Activated CD4-positive, CD25-positive, alpha-beta regulatory T cell treated with anti-CD3 and anti-CD28 coated beads, Interleukin-2, amount 50 U/mL, for 24 hours (primary cell): ENCODE measurements at regions not wholly inside any gene's neighbourhood (a gene's known extent, or its start where the extent isn't known, plus 50 kb on each side); places are given as distances from the start of the nearest gene placed in this dataset.

Experiments used
- ATAC-seq, 2 donors: fragments of 150-1000 bp; cut with Tn5 transposase; one replicate each; pipeline ENCODE4 v1.10.0; 2021; ENCODE audit warnings: mild to moderate bottlenecking in 1 of 2, moderate library complexity in 1 of 2

GRCh38 chr1:108082738-108083562 lies 117.2 kb downstream of the SLC25A24 start:
- peak; percentile 32 to 48 for ATAC-seq

- no peak for ATAC-seq
Observed at GRCh38 chr1:108082001-108082400, 117.0 kb upstream of the VAV3 start.

- ATAC-seq = peak; percentile 49 to 58
Observed at GRCh38 chr1:108080448-108080847, 115.5 kb upstream of the VAV3 start.

DNA sequence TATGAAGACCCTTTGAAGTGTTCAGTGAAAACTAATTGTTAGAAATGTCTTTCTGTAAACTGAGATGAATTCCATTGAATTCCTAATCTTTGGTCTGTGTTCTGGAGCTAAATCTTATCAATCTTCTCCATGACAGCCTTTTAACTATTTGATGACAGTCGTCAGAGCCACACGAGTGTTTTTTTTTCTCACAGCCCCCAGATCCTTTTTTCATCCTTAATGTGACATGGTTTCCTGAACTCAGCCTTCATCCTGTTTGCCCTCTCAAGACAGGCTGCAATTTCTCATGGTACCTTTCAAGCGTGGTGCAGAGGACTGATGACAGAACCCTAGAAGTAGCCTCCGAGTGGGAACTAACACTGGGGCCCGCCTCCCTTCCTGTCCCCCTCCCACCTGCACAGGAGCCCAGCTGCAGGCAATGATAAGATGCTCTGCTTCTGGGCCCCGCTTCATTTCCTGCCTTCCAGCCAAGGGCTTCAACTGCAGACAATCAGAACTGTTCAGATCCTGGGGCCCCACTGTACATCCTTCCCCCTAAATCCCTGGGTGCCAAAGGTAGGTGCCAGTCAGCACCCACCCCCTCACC lies 114.6 kb upstream of the VAV3 start:
- ATAC-seq = peak; percentile 52 to 53

DNA sequence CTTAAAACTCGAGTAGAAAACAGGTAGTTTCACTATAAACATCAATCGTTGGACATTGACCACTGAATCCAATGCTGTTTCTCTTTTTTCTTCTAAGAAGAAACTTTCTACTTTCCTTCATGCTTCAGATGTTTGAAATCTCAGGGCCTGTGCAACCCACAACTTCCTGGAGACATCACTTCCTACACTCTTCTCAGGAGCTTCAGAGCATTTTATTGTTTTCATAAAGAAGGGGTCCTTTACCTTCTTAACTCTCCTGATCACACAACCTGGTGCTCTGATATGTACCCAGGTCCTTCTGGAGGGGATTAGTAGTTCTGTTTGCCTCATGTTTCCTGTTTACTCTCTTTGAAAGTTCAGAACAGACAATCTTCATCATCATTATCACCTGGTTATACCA lies 113.0 kb upstream of the VAV3 start:
- no peak for ATAC-seq

DNA sequence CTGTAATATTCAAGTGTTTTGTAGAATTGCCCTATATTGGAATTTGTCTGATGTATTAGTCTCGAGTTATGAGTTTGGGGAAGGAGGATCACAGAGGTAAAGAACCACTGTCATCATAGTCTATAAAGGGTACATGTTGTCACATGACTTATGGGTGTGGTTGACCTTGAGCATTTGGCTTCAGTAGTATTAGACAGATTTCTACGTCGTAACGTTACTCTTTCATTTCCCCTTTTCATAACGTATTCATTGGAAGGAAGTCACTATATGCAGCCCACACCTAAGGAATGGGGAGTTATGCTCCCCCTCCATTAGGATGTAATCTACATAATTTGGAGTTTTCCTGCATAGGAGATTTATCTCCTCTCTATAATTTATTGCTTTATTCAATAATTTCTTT lies 110.1 kb upstream of the VAV3 start:
- ATAC-seq = no peak

DNA sequence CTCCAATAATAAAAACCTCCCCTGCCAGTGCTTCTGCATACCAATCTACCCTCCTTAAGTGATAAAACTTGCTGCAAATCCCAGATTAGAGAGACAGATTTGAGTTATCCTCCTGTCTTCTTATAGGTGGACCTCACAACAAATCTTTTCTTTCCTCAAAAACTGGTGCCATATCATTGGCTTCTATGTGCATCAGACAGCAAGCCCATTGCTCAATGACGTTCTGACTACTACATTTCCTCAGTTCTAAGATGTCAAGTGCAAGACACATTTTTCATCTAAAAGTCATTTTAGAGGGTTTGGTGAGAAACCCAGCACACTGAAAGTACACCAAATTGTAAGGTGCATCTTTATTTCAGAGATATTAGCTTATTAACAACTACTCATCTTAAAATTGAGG lies 107.8 kb upstream of the VAV3 start:
- no peak for ATAC-seq

DNA sequence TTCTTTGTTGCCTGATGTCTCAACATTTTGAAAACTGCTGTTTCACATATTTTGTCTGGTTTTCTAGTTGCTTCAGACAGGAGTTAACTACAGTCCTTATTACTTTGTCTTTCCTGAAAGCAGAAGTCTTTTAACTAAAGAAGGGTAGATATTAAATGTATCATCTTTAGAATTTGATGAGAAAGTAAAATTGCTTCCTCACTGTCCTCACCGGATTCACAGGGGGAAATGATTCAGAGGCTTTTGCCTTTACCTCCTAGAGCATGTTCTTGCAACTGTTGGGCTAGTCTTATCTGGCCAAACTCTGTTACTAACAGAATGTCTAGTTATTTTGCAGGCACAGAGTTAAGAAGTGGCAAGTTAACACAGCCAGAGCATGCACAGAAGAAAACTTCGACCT lies 107.2 kb upstream of the VAV3 start:
- ATAC-seq = no peak

DNA sequence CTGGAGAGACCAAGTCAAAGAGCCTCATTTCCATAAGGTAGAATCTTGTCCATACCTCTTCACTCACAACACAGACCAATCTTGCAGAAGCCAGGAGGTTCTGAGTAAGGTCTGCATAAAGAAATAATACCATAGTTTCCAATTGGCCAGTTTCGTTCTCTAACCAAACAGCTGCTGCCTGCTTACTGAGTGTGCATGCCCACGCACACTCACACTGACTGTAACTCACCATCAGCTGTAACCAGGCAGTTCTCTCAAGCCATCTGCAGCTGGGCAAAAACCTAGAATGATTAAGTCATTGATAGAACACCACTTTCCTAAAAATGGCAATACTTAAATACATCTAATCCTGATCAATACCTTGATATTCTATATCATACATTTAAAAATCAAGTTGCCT lies 106.6 kb upstream of the VAV3 start:
- peak in 1 of 2 donors; percentile 62 for ATAC-seq

GRCh38 chr1:108070662-108071061 lies 105.7 kb upstream of the VAV3 start:
- no peak for ATAC-seq

GRCh38 chr1:108067884-108068540 lies 103.0 kb upstream of the VAV3 start:
- no peak for ATAC-seq

- ATAC-seq = no peak
Observed at GRCh38 chr1:108066808-108067207, 101.8 kb upstream of the VAV3 start.

- no peak for ATAC-seq
Observed at GRCh38 chr1:108064255-108064654, 99.3 kb upstream of the VAV3 start.

- ATAC-seq = no peak
Observed at GRCh38 chr1:108063703-108064102, 98.7 kb upstream of the VAV3 start.

DNA sequence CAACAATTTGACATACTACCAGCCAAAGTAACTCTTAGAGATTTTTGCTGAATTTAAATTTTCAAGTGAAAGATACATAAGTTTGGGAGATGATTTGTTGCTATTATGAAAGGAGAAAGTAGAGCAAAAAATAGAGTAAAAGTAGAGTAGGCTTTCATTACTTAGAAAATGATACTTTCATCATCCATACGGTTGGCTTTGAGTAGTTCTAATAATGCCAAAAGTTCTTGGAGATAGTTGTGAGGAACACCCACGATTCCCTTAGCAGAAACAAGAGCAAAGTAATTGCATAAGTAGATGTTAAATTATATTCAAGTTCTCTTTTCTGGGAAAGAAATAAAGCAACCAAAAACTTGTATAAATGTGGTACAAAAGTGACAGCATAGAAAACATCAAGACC lies 95.0 kb upstream of the VAV3 start:
- no peak for ATAC-seq

GRCh38 chr1:108057541-108057940 lies 92.6 kb upstream of the VAV3 start:
- ATAC-seq = no peak

DNA sequence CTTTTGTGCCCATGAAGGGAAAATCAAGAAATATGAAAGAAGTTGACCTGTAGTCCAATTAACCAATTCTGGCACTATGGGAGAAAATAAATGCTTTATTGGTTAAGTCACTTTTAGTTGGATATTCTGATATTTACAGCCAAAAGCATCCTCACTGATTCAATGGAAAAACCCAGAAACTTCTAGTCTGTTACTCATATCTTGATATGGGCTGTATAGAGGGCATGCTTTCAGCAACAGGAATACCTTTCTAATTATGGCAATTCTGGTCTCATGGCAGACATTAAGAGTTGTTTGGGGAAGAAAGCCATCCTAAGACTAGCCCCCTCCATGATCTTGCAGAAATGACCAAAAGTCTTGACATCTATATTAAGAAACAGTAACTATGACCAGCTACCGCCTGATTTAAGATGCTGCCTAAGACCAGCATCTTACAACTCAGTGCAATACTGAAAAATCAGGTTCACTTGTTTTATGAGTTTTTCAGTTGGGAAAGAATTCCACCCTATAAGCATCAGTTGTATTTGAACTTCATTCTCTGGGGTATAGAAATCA lies 91.5 kb upstream of the VAV3 start:
- no peak for ATAC-seq

GRCh38 chr1:108055387-108055786 lies 90.4 kb upstream of the VAV3 start:
- no peak for ATAC-seq

- ATAC-seq = no peak
Observed at GRCh38 chr1:108054396-108054795, 89.4 kb upstream of the VAV3 start.

GRCh38 chr1:108053270-108054013 lies 88.5 kb upstream of the VAV3 start:
- ATAC-seq = no peak

DNA sequence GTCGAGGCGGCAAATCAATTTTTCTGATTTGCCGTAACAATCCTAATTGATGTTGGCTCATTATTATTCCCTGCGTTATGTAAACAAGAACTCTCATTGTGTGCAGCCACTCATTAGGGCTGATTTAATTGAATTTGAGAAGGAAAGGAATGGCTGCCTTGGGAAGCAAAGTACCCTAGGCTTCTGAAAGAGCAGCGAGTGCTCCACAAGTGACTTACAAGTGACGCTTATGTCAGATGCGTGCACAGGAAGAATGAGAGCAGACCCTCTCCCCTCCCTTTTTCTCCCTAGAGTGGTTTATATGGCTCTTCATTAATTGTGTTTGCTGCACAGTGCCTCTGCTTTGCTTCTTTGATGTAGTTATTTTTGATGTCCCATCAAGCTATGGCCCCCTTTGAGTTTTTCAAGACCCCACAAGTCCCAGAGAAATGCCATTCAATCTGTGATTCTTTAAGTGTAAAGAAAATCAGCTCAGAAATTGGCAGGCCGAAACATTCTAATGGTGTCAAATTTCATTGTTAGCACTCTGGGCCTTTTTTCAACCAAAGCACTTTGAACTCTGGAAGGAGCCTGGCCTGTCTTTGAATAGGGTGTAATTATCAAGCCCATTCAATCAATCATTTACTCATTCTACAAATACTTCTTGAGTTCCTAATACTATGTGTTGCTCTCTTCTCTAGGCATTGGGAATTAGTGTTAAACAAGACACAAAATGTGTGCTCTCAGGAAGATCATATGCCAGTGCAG lies 86.8 kb upstream of the VAV3 start:
- ATAC-seq = no peak
